ENCODE measurements at regions not wholly inside any gene's neighbourhood (a gene's known extent, or its start where the extent isn't known, plus 50 kb on each side); places are given as distances from the start of the nearest gene placed in this dataset.
A peak's percentile ranks its signal among the peaks of the same experiment; 100 is the strongest.
"Not testable (repeated sequence)": the region's sequence is repeated elsewhere in the genome, so short reads cannot be mapped to it uniquely, and the experiment has no call there.

GRCh38 chr9:100714372-100715099 is 136.7 kb downstream of the CAVIN4 start:
- peak; percentile 73 for DNase-seq

- no peak for DNase-seq
Measured at GRCh38 chr9:100715100-100715380, 137.2 kb downstream of the CAVIN4 start.

GRCh38 chr9:100718717-100719116 is 140.8 kb downstream of the CAVIN4 start:
- DNase-seq: no peak

GRCh38 chr9:100720922-100721321 is 143.0 kb downstream of the CAVIN4 start:
- no peak for DNase-seq

- DNase-seq: no peak
Measured at GRCh38 chr9:100724886-100725285, 147.0 kb downstream of the CAVIN4 start.

- no peak for DNase-seq
Measured at GRCh38 chr9:100725371-100725770, 147.5 kb downstream of the CAVIN4 start.

- no peak for DNase-seq
Measured at GRCh38 chr9:100729336-100729895, 151.5 kb downstream of the CAVIN4 start.

GRCh38 chr9:100730086-100730485 is 152.2 kb downstream of the CAVIN4 start:
- no peak for DNase-seq

GRCh38 chr9:100731038-100731556 is 153.2 kb downstream of the CAVIN4 start:
- DNase-seq: no peak

- no peak for DNase-seq
Measured at GRCh38 chr9:100731557-100731956, 153.7 kb downstream of the CAVIN4 start.

GRCh38 chr9:100739208-100739607 is 161.3 kb downstream of the CAVIN4 start:
- DNase-seq: no peak

- DNase-seq: no peak
Measured at GRCh38 chr9:100739666-100740065, 161.8 kb downstream of the CAVIN4 start.

GRCh38 chr9:100748930-100749329 is 171.1 kb downstream of the CAVIN4 start:
- DNase-seq: not testable (repeated sequence)

GRCh38 chr9:100756217-100756616 is 178.3 kb downstream of the CAVIN4 start:
- no peak for DNase-seq

GRCh38 chr9:100759215-100759614 is 181.3 kb downstream of the CAVIN4 start:
- DNase-seq: no peak

- no peak for DNase-seq
Measured at GRCh38 chr9:100761276-100761802, 183.5 kb downstream of the CAVIN4 start.

- DNase-seq: no peak
Measured at GRCh38 chr9:100774326-100774725, 196.4 kb downstream of the CAVIN4 start.

GRCh38 chr9:100774962-100775361 is 197.1 kb downstream of the CAVIN4 start:
- DNase-seq: no peak

GRCh38 chr9:100775912-100776311 is 198.0 kb downstream of the CAVIN4 start:
- DNase-seq: no peak

- no peak for DNase-seq
Measured at GRCh38 chr9:100784755-100785154, 206.9 kb downstream of the CAVIN4 start.

- no peak for DNase-seq
Measured at GRCh38 chr9:100785946-100786345, 208.1 kb downstream of the CAVIN4 start.

- no peak for DNase-seq
Measured at GRCh38 chr9:100794738-100795269, 216.9 kb downstream of the CAVIN4 start.

GRCh38 chr9:100803956-100804355 is 224.6 kb upstream of the PLPPR1 start:
- no peak for DNase-seq

- DNase-seq: no peak
Measured at GRCh38 chr9:100811643-100812042, 216.9 kb upstream of the PLPPR1 start.

Measured in hematopoietic multipotent progenitor cell treated with erythropoietin and hydrocortisone succinate and interleukin-3 and kit ligand, for 4 days (in vitro differentiated cells).